Mucosa of rectum (tissue), 2 donors: ENCODE measurements at regions not wholly inside any gene's neighbourhood (a gene's known extent, or its start where the extent isn't known, plus 50 kb on each side); places are given as distances from the start of the nearest gene placed in this dataset.
"Not testable (repeated sequence)": the region's sequence is repeated elsewhere in the genome, so short reads cannot be mapped to it uniquely, and the experiment has no call there.

ENCODE experiments used
- H3K27ac ChIP-seq, 2 donors: one replicate each; pipeline ENCODE4 v1.7.0; 2013; ENCODE audit warnings: inconsistent platforms in 2 of 2, low read depth in 2 of 2, low read length in 2 of 2
- H3K27me3 ChIP-seq, 2 donors: one replicate each; pipeline ENCODE4 v1.7.0; 2013; ENCODE audit warnings: low read length in 2 of 2; ENCODE audit not compliant: control insufficient read depth in 2 of 2, insufficient read depth in 2 of 2
- H3K36me3 ChIP-seq, 2 donors: one replicate each; pipeline ENCODE4 v1.7.0; 2013; ENCODE audit warnings: low read length in 2 of 2; ENCODE audit not compliant: control insufficient read depth in 2 of 2, insufficient read depth in 2 of 2
- H3K4me1 ChIP-seq, 2 donors: one replicate each; pipeline ENCODE4 v1.7.0; 2013; ENCODE audit warnings: low read length in 2 of 2, mild to moderate bottlenecking in 1 of 2; ENCODE audit not compliant: control insufficient read depth in 2 of 2, insufficient read depth in 2 of 2
- H3K4me3 ChIP-seq, 2 donors: one replicate each; pipeline ENCODE4 v1.7.0; 2013; ENCODE audit warnings: low read length in 2 of 2
- H3K9ac ChIP-seq, 2 donors: one replicate each; pipeline ENCODE4 v1.7.0; 2013; ENCODE audit warnings: low read length in 2 of 2, low read depth in 1 of 2, mild to moderate bottlenecking in 1 of 2
- H3K9me3 ChIP-seq, 2 donors: one replicate each; pipeline ENCODE4 v1.7.0; 2013; ENCODE audit warnings: low read length in 2 of 2; ENCODE audit not compliant: control insufficient read depth in 2 of 2
- donor health status: healthy.
- donor health status: Normal muscosa, but diverticular disease.

- Histone ChIP-seq H3K4me1 (no peaks in the 10 kb centered on the region), H3K9me3 (no peaks in the 10 kb centered on the region), H3K9ac (no peak overlapping the region), H3K27me3 (no peaks in the 10 kb centered on the region), H3K36me3 (no peaks in the 10 kb centered on the region), H3K4me3 (no peak overlapping the region), H3K27ac (no peak overlapping the region)
Measured at GRCh38 chr1:104132382-104132973, 382.8 kb downstream of the AMY1C start.

GRCh38 chr1:104135036-104135435 lies 385.3 kb downstream of the AMY1C start:
- not testable (repeated sequence) for H3K9ac ChIP-seq, H3K4me1 ChIP-seq, H3K27me3 ChIP-seq, H3K4me3 ChIP-seq, H3K36me3 ChIP-seq, H3K27ac ChIP-seq, H3K9me3 ChIP-seq

GRCh38 chr1:104136621-104137020 lies 386.9 kb downstream of the AMY1C start:
- no peak overlapping the region for H3K4me3 ChIP-seq
- H3K27ac ChIP-seq, result no peak overlapping the region
- H3K9me3 ChIP-seq, result no peaks in the 10 kb centered on the region
- H3K27me3 ChIP-seq, result no peaks in the 10 kb centered on the region
- no peaks in the 10 kb centered on the region for H3K36me3 ChIP-seq
- no peak overlapping the region for H3K9ac ChIP-seq
- H3K4me1 ChIP-seq, result no peaks in the 10 kb centered on the region

- Histone ChIP-seq H3K9ac (no peak overlapping the region), H3K4me3 (no peak overlapping the region), H3K9me3 (peaks cover 2 to 4% of the 10 kb centered on the region in 2 donors), H3K4me1 (no peaks in the 10 kb centered on the region), H3K27me3 (no peaks in the 10 kb centered on the region), H3K36me3 (no peaks in the 10 kb centered on the region), H3K27ac (no peak overlapping the region)
Measured at GRCh38 chr1:104156738-104157137, 407.0 kb downstream of the AMY1C start.

GRCh38 chr1:104163912-104164476 lies 414.3 kb downstream of the AMY1C start:
- Histone ChIP-seq H3K36me3 (no peaks in the 10 kb centered on the region), H3K9ac (no peak overlapping the region), H3K4me1 (no peaks in the 10 kb centered on the region), H3K9me3 (no peaks in the 10 kb centered on the region), H3K4me3 (no peak overlapping the region), H3K27me3 (no peaks in the 10 kb centered on the region), H3K27ac (no peak overlapping the region)

- no peaks in the 10 kb centered on the region for H3K9me3 ChIP-seq
- no peak overlapping the region for H3K27ac ChIP-seq
- H3K4me3 ChIP-seq, result no peak overlapping the region
- no peak overlapping the region for H3K9ac ChIP-seq
- no peaks in the 10 kb centered on the region for H3K36me3 ChIP-seq
- H3K27me3 ChIP-seq, result no peaks in the 10 kb centered on the region
- no peaks in the 10 kb centered on the region for H3K4me1 ChIP-seq
Measured at GRCh38 chr1:104172243-104172681, 422.6 kb downstream of the AMY1C start.

GRCh38 chr1:104182251-104182650 lies 432.6 kb downstream of the AMY1C start:
- no peaks in the 10 kb centered on the region for H3K27me3 ChIP-seq
- H3K4me1 ChIP-seq, result no peaks in the 10 kb centered on the region
- no peak overlapping the region for H3K9ac ChIP-seq
- H3K4me3 ChIP-seq, result no peak overlapping the region
- peaks cover 0 to 4% of the 10 kb centered on the region in 2 donors for H3K9me3 ChIP-seq
- no peaks in the 10 kb centered on the region for H3K36me3 ChIP-seq
- no peak overlapping the region for H3K27ac ChIP-seq

- no peak overlapping the region for H3K27ac ChIP-seq
Measured at GRCh38 chr1:104189207-104189606, 439.5 kb downstream of the AMY1C start.

GRCh38 chr1:104190821-104191220 lies 441.1 kb downstream of the AMY1C start:
- Histone ChIP-seq H3K27me3 (no peaks in the 10 kb centered on the region), H3K36me3 (no peaks in the 10 kb centered on the region), H3K27ac (no peak overlapping the region), H3K9me3 (peaks cover 0 to 4% of the 10 kb centered on the region in 2 donors), H3K4me1 (no peaks in the 10 kb centered on the region), H3K4me3 (no peak overlapping the region), H3K9ac (no peak overlapping the region)

More at GRCh38 chr1:104189207-104189606, 439.5 kb downstream of the AMY1C start:
- no peaks in the 10 kb centered on the region for H3K4me1 ChIP-seq
- H3K9ac ChIP-seq, result no peak overlapping the region
- H3K4me3 ChIP-seq, result no peak overlapping the region
- peaks cover 0 to 4% of the 10 kb centered on the region in 2 donors for H3K9me3 ChIP-seq
- no peaks in the 10 kb centered on the region for H3K36me3 ChIP-seq
- no peaks in the 10 kb centered on the region for H3K27me3 ChIP-seq

- no peaks in the 10 kb centered on the region for H3K36me3 ChIP-seq
- no peak overlapping the region for H3K27ac ChIP-seq
- H3K4me1 ChIP-seq, result no peaks in the 10 kb centered on the region
- no peak overlapping the region for H3K4me3 ChIP-seq
- H3K9ac ChIP-seq, result no peak overlapping the region
- H3K27me3 ChIP-seq, result no peaks in the 10 kb centered on the region
- no peaks in the 10 kb centered on the region for H3K9me3 ChIP-seq
Measured at GRCh38 chr1:104195395-104195794, 445.7 kb downstream of the AMY1C start.
